HepG2 (cell line): ENCODE measurements at regions not wholly inside any gene's neighbourhood (a gene's known extent, or its start where the extent isn't known, plus 50 kb on each side); places are given as distances from the start of the nearest gene placed in this dataset.

Experiments
- CENPX ChIP-seq: sonication (generic); formaldehyde crosslinking; IDR thresholded peaks from 2 replicates; pipeline ENCODE4 v1.9.0; 2021; ENCODE audit warnings: mild to moderate bottlenecking, missing genetic modification reagents, moderate library complexity
- ERF ChIP-seq: IDR thresholded peaks from 2 replicates; pipeline ENCODE4 v1.6.1; 2018; ENCODE audit warnings: missing biosample characterization, missing genetic modification reagents
- GPN1 ChIP-seq: sonication (generic); formaldehyde crosslinking; IDR thresholded peaks from 2 replicates; pipeline ENCODE4 v1.5.1; 2020; ENCODE audit warnings: missing genetic modification reagents, borderline replicate concordance
- HDAC6 ChIP-seq: fragments of 200-600 bp; sonication (generic); IDR thresholded peaks from 2 replicates; pipeline ENCODE4 v1.7.0; 2017; ENCODE audit warnings: mild to moderate bottlenecking, antibody characterized with exemption, low read length, low read depth
- JUN ChIP-seq: sonication (generic); formaldehyde crosslinking; IDR thresholded peaks from 2 replicates; pipeline ENCODE4 v1.4.0; 2020; ENCODE audit warnings: mild to moderate bottlenecking, missing genetic modification reagents
- KLF11 ChIP-seq: IDR thresholded peaks from 2 replicates; pipeline ENCODE4 v1.6.1; 2016; ENCODE audit warnings: missing compliant biosample characterization
- NFE2 ChIP-seq: sonication (generic); formaldehyde crosslinking; IDR thresholded peaks from 2 replicates; pipeline ENCODE4 v1.4.0; 2020; ENCODE audit warnings: missing genetic modification reagents
- NFKB2 ChIP-seq: sonication (generic); formaldehyde crosslinking; IDR thresholded peaks from 2 replicates; pipeline ENCODE4 v1.4.0; 2020; ENCODE audit warnings: missing genetic modification reagents, borderline replicate concordance
- NRL ChIP-seq: sonication (generic); formaldehyde crosslinking; IDR thresholded peaks from 2 replicates; pipeline ENCODE4 v1.5.0; 2020; ENCODE audit warnings: missing genetic modification reagents, mild to moderate bottlenecking, moderate library complexity, borderline replicate concordance
- POLR2AphosphoS5 ChIP-seq: IDR thresholded peaks from 2 replicates; pipeline ENCODE4 v1.6.1; 2012; ENCODE audit warnings: low read depth, low read length
- SPEN ChIP-seq: sonication (generic); formaldehyde crosslinking; IDR thresholded peaks from 2 replicates; pipeline ENCODE4 v1.5.1; 2020; ENCODE audit warnings: low read depth, mild to moderate bottlenecking, missing genetic modification reagents
- TEAD2 ChIP-seq: sonication (generic); formaldehyde crosslinking; IDR thresholded peaks from 2 replicates; pipeline ENCODE4 v1.9.0; 2021; ENCODE audit warnings: missing genetic modification reagents
- THRA ChIP-seq: sonication (generic); formaldehyde crosslinking; IDR thresholded peaks from 2 replicates; pipeline ENCODE4 v1.4.0; 2020; ENCODE audit warnings: missing genetic modification reagents, borderline replicate concordance
- TIGD3 ChIP-seq: sonication (generic); formaldehyde crosslinking; IDR thresholded peaks from 2 replicates; pipeline ENCODE4 v1.5.1; 2020; ENCODE audit warnings: mild to moderate bottlenecking, missing genetic modification reagents, borderline replicate concordance
- ZFP36L2 ChIP-seq: sonication (generic); formaldehyde crosslinking; IDR thresholded peaks from 2 replicates; pipeline ENCODE4 v1.4.0; 2020; ENCODE audit warnings: missing genetic modification reagents
- ZFP41 ChIP-seq: sonication (generic); formaldehyde crosslinking; IDR thresholded peaks from 2 replicates; pipeline ENCODE4 v1.4.0; 2020; ENCODE audit warnings: mild to moderate bottlenecking, missing genetic modification reagents, borderline replicate concordance
- ZHX1 ChIP-seq: sonication (generic); formaldehyde crosslinking; IDR thresholded peaks from 2 replicates; pipeline ENCODE4 v1.8.1; 2022; ENCODE audit warnings: low read depth, mild to moderate bottlenecking, missing genetic modification reagents
- ZMYM2 ChIP-seq: sonication (generic); formaldehyde crosslinking; IDR thresholded peaks from 2 replicates; pipeline ENCODE4 v1.8.0; 2022; ENCODE audit warnings: mild to moderate bottlenecking, missing genetic modification reagents
- ZNF580 ChIP-seq: IDR thresholded peaks from 2 replicates; pipeline ENCODE4 v1.6.1; 2016; ENCODE audit warnings: low read depth, borderline replicate concordance
- ZNF703 ChIP-seq: sonication (generic); formaldehyde crosslinking; IDR thresholded peaks from 2 replicates; pipeline ENCODE4 v1.5.1; 2020; ENCODE audit warnings: missing genetic modification reagents, mild to moderate bottlenecking, moderate library complexity, borderline replicate concordance
- ZNF790 ChIP-seq: sonication (generic); formaldehyde crosslinking; IDR thresholded peaks from 2 replicates; pipeline ENCODE4 v1.8.0; 2022; ENCODE audit warnings: missing genetic modification reagents, mild to moderate bottlenecking, borderline replicate concordance
- ZNF83 ChIP-seq: sonication (generic); formaldehyde crosslinking; IDR thresholded peaks from 2 replicates; pipeline ENCODE4 v1.4.0; 2020; ENCODE audit warnings: missing genetic modification reagents, mild to moderate bottlenecking, borderline replicate concordance

GRCh38 chr15:53193149-53193548 is 403.0 kb upstream of the ONECUT1 start (continued):
- TF ChIP-seq TEAD2 (CRISPR knock-in tag) (no peak), HDAC6 (no peak), NFKB2 (CRISPR knock-in tag) (no peak), GPN1 (CRISPR knock-in tag) (no peak), ZNF703 (CRISPR knock-in tag) (no peak), SPEN (CRISPR knock-in tag) (no peak), ZNF83 (CRISPR knock-in tag) (no peak), ERF (peak; percentile 38; the same call in 1 of the 2 replicates), KLF11 (CRISPR knock-in tag) (0 out of 2 replicates have a peak, but pooled peaks have one; percentile 51), NRL (CRISPR knock-in tag) (no peak), JUN (CRISPR knock-in tag) (no peak), TIGD3 (no peak), NFE2 (no peak), ZFP36L2 (CRISPR knock-in tag) (0 out of 2 replicates have a peak, but pooled peaks have one; percentile 65), ZNF580 (CRISPR knock-in tag) (0 out of 2 replicates have a peak, but pooled peaks have one; percentile 50), POLR2AphosphoS5 (no peak), CENPX (no peak), THRA (CRISPR knock-in tag) (0 out of 2 replicates have a peak, but pooled peaks have one; percentile 36), ZNF790 (CRISPR knock-in tag) (no peak), ZHX1 (CRISPR knock-in tag) (no peak), ZMYM2 (CRISPR knock-in tag) (no peak), ZFP41 (CRISPR knock-in tag) (no peak)
